Uterus (tissue), 2 donors: ENCODE measurements at regions not wholly inside any gene's neighbourhood (a gene's known extent, or its start where the extent isn't known, plus 50 kb on each side); places are given as distances from the start of the nearest gene placed in this dataset.

ENCODE experiments used
- POLR2A ChIP-seq, 2 donors: fragments of 450-650 bp; IDR thresholded peaks; one replicate each; pipeline ENCODE4 v1.6.1; 2016; ENCODE audit warnings: antibody characterized with exemption in 2 of 2, mild to moderate bottlenecking in 1 of 2, moderate library complexity in 1 of 2
- TF ChIP-seq, protein P1 (sequence below), 4 experiments: fragments of 200-600 bp in 2 of 4; fragments of 450-650 bp in 2 of 4; sonication (generic) in 2 of 4; IDR thresholded peaks; one replicate each; pipeline ENCODE4 v1.5.1; 2016 to 2019; ENCODE audit warnings: antibody characterized with exemption in 4 of 4, mild to moderate bottlenecking in 2 of 4, moderate library complexity in 1 of 4

- TF ChIP-seq, protein P1, sequence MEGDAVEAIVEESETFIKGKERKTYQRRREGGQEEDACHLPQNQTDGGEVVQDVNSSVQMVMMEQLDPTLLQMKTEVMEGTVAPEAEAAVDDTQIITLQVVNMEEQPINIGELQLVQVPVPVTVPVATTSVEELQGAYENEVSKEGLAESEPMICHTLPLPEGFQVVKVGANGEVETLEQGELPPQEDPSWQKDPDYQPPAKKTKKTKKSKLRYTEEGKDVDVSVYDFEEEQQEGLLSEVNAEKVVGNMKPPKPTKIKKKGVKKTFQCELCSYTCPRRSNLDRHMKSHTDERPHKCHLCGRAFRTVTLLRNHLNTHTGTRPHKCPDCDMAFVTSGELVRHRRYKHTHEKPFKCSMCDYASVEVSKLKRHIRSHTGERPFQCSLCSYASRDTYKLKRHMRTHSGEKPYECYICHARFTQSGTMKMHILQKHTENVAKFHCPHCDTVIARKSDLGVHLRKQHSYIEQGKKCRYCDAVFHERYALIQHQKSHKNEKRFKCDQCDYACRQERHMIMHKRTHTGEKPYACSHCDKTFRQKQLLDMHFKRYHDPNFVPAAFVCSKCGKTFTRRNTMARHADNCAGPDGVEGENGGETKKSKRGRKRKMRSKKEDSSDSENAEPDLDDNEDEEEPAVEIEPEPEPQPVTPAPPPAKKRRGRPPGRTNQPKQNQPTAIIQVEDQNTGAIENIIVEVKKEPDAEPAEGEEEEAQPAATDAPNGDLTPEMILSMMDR (IDR thresholded peaks at IDR 0.05), result no peak
- no peak for TF ChIP-seq POLR2A (IDR thresholded peaks at IDR 0.05)
Observed at GRCh38 chr5:58228896-58229295, 231.0 kb downstream of the PLK2 start.
